ENCODE measurements at regions not wholly inside any gene's neighbourhood (a gene's known extent, or its start where the extent isn't known, plus 50 kb on each side); places are given as distances from the start of the nearest gene placed in this dataset.
"Not testable (repeated sequence)": the region's sequence is repeated elsewhere in the genome, so short reads cannot be mapped to it uniquely, and the experiment has no call there.

DNA sequence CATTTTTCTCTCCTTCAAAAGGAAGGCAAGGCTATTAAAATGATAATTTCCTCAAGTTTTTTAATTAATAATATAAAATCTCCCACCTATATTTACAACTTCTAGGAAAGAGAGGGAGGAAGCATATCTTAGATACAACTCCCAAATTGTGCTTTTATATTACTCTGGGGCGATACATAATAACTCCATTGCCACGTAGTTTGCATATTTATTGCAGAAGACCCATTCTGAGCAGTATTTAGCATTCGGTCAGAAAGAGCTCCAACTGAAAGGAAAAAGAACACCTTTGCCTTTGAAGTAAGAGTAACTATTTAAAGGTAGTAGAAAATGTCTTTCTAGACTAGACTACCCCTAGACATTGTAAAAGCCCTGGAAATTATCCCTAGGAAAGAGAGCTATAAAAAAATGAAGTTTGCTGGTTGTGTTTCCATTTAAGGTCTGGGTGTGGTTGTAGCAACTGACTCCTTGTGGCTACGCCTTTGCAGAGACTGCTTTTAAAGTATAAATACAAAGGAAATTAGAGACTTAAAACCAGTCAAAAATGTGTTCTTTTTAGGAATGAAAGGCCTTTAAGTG is 566.1 kb downstream of the ZNF608 start:
- no peak for DNase-seq (ENCODE audit: low spot score)

DNA sequence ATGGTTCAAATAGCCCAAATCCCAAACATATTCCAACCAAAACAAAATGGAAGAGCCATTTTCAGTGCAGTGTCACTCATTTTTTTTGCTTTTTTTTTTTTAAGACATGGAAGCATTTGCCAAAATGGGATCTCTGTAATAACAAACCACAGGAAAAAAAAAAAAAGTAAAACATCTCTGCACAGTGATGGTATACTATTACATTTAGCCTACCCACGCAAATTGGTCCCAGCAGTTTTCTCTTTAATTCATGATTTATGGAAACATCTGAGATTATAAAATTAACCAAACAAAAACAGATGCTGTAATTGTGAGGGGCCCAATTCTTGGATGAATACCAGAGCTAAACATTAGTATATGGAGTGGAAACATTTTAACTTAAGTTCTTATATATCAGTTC is 566.6 kb downstream of the ZNF608 start:
- DNase-seq (ENCODE audit: low spot score) = no peak

DNA sequence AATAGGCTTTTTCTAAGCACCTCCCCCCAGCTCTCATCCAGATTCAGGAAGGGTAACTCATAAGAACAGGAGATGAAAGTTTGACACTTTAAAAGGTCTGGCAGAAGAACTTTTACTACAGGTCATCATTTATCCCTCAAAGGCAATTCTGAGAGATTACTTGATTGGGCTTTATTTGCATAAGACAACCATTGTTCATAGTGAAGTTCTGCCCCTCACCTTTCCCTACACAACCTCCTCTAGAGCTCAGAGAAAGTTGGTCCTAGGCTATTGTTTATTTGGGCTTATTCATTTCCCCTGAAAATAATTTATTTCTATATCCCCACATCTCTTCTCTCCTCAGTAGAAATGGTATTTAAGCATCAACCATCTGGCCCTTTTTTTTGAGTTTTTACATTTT is 568.4 kb downstream of the ZNF608 start:
- DNase-seq (ENCODE audit: low spot score) = no peak

DNA sequence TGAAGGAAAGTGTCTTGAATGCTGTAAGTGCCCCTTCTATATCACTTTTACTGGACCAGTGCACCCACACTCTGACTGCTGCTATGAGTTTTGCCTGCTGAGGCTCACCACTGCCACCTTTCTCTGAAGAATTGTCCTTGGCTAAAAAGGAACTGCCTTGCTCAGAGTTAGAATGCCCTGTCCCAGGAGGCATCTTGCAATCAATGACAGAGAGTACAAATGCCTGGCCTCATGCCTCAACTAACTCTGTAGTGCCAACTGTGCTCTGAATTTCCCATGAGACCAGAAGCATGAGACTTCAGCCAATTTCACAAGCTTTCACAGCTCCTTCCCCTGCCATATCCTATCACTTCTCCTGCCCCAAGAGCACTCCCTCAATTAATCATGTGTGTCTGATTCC is 569.7 kb downstream of the ZNF608 start:
- no peak for DNase-seq (ENCODE audit: low spot score)

- no peak for DNase-seq (ENCODE audit: low spot score)
Measured at GRCh38 chr5:124173386-124173785, 573.1 kb downstream of the ZNF608 start.

- no peak for DNase-seq (ENCODE audit: low spot score)
Measured at GRCh38 chr5:124172389-124173003, 573.9 kb downstream of the ZNF608 start.

GRCh38 chr5:124168093-124168492 is 578.3 kb downstream of the ZNF608 start:
- not testable (repeated sequence) for DNase-seq (ENCODE audit: low spot score)

GRCh38 chr5:124162767-124163532 is 583.5 kb downstream of the ZNF608 start:
- peak; percentile 21 for DNase-seq (ENCODE audit: low spot score)

DNA sequence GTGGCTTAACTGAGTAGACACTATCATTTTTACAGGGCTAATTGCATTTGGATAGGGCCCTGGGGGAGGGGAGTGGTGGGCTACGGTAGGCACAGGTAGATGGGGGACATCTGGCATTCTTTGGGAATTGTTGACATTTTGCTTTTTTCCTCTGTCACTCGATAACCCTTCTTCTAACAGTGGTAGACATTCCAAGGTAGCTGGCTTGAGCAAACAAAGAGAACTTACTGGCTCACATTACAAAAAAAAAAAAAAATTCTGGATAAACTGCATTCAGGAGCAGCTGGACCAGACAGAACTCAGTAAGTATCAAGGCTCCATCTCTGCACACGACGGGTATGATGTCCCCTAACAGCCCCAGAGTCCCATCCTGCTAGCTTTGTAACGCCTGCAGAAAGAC is 585.2 kb downstream of the ZNF608 start:
- no peak for DNase-seq (ENCODE audit: low spot score)

DNA sequence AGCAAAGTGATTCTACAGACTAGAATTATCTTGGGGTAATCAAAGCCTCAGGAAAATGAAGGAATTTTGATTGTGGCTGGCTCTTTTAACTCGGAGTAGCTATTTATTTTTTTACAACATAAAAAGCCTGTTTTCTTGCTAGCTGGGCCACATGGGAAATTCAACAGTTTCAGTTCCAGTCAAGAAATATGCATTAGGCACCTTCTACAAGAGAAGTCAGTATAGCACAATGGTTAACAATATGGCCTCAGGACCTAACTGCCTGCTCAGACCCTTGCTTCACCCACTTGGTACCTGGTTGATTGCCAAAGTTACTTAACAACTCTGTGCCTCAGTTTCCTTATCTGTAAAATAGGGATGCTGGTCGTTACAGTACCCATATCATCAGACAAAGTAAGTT is 586.2 kb downstream of the ZNF608 start:
- DNase-seq (ENCODE audit: low spot score) = no peak

GRCh38 chr5:124157320-124157719 is 589.1 kb downstream of the ZNF608 start:
- peak; percentile 7 for DNase-seq (ENCODE audit: low spot score)

GRCh38 chr5:124156415-124156996 is 589.9 kb downstream of the ZNF608 start:
- peak; percentile 19 for DNase-seq (ENCODE audit: low spot score)

- DNase-seq (ENCODE audit: low spot score) = peak; percentile 10
Measured at GRCh38 chr5:124154714-124155113, 591.7 kb downstream of the ZNF608 start.

- DNase-seq (ENCODE audit: low spot score) = no peak
Measured at GRCh38 chr5:124153588-124153987, 592.9 kb downstream of the ZNF608 start.

DNA sequence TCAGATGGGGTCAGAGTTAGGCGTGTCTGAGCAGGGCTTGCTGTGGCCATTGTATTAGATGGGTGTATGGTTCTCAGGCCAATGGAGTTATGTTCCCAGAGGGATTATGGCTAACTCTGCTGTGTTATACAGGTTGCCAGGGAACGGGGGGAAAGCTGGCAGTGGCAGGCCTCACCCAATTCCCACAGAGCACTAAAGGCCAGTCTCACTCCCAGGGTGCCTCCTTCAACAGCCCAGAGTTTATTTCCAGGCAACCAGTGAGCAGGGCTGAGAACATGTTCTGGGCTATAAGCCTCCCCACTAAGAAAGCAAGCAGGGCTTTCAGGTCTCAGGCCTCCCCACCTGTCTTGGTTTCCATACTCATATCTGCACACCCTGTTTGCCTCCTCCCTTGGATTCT is 597.9 kb downstream of the ZNF608 start:
- no peak for DNase-seq (ENCODE audit: low spot score)

- DNase-seq (ENCODE audit: low spot score) = no peak
Measured at GRCh38 chr5:124140060-124140459, 606.4 kb downstream of the ZNF608 start.

DNA sequence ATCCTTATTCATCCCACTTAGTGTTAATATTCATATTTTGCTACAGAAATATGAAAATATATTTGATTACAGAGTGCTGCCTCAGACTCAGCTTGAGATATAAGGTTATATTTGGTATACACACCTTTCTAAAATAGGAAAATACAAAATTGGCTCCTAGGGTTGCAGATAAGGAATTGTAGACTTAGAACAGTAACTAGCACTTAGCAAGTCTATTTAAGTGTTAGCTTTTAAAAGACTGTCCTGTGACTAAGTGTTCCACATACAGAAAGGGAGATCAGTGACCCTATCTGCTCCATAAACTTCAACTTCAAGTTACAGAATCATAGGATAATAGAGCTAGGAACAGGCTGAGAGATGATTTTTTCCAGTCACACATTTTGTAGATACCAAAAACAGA is 607.0 kb downstream of the ZNF608 start:
- no peak for DNase-seq (ENCODE audit: low spot score)

DNA sequence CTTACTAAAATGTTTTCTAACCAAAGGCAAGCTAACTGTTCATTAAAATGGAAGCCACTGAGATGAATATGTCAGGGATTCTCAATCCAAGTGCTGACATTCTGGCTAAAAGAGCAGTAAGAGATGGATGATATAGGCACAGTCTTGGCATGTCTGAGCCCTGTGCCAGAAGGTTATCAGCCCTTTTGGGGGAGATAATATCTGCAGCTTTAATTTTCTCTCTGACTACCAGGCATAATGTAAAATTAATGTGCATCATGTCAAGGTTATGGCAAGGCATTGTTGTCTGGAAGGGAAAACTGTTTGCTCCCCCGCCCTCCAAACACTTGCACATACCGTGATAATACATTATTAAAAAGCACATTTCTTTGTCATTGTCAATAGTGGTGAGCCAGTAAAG is 609.8 kb downstream of the ZNF608 start:
- no peak for DNase-seq (ENCODE audit: low spot score)

DNA sequence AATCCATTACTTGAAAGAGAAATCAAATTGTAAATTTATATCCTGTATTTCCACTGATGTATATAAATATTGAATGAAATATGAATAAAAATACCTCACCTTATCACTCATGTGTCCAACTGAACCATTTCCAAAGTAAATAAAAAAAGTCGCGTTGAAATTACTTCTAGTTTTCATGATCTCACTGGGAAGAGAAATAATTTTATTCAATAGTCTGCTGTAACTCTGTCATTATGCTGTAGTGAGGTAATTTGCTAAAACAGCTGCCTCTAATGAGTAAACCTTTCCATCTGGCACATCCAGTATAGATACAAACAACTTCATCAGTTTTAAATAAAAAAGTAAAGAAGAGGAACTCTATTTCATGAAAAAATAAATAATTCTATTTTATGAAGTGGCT is 611.5 kb downstream of the ZNF608 start:
- DNase-seq (ENCODE audit: low spot score) = no peak

DNA sequence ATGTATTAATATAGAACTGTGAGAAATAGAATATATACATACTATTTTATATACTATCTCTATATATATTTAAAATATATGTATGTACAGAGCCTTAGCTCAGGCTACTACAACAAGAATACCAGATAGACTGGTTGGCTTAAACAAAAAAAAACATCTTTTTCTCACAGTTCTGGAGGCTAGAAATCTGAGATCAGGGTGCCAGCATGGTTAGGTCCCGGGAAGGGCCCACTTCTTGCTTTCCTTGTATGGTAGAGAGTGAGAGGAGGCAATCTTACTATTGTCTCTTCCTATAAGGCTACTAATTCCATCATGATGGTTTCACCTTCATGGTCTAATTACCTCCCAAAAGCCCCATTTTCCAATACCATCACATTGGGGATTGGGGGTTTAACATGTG is 613.0 kb downstream of the ZNF608 start:
- DNase-seq (ENCODE audit: low spot score) = no peak

DNA sequence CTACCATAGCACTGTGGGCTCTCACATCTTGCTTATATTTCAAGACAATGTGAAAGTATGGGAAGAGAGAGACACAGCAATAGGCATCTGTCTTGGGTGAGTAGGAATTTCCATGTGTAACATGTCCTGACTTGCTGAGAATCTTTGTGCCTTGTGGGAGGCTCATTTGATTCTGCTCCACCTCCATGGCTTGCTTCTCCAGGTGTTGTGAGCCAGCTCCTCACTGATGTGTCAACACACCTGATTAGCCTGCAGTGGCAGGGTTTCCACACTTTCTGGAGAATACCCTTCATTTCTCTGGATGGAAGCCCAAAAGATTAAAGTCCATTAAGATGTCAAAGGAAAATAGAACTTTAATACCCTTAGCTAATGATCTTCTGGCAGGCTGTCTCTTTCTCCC is 613.6 kb downstream of the ZNF608 start:
- DNase-seq (ENCODE audit: low spot score) = no peak

- DNase-seq (ENCODE audit: low spot score) = no peak
Measured at GRCh38 chr5:124131466-124131865, 615.0 kb downstream of the ZNF608 start.

DNA sequence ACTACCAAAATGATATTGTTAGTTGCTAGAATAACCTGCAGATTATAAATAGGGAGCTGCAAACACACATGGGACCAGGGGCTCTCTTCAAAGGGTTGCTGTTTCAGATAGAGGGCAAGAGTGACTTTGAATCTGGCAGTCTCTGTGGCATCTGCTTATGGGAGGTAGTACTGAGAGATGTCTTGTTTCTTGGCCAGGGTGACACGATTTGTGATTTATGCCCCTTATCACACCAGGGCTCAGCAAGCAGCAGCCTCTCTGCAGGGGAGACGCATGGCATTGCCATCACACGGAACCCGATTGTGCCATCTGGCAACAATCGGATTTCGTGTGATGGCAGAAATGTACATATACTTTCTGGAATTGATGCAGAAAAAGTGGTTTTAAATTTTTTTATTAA is 615.6 kb downstream of the ZNF608 start:
- DNase-seq (ENCODE audit: low spot score) = no peak

Measured in A172 (cell line).